HepG2 (cell line): ENCODE measurements at regions not wholly inside any gene's neighbourhood (a gene's known extent, or its start where the extent isn't known, plus 50 kb on each side); places are given as distances from the start of the nearest gene placed in this dataset.

Source experiments
- BRCA1 ChIP-seq: sonication (generic); formaldehyde crosslinking; IDR thresholded peaks from 2 replicates; pipeline ENCODE4 v1.4.0; 2020; ENCODE audit warnings: missing genetic modification reagents
- ELF4 ChIP-seq: sonication (generic); formaldehyde crosslinking; IDR thresholded peaks from 2 replicates; pipeline ENCODE4 v1.5.0; 2020; ENCODE audit warnings: missing genetic modification reagents, mild to moderate bottlenecking, moderate library complexity, borderline replicate concordance
- KLF12 ChIP-seq: sonication (generic); formaldehyde crosslinking; IDR thresholded peaks from 2 replicates; pipeline ENCODE4 v1.4.0; 2020; ENCODE audit warnings: missing genetic modification reagents, borderline replicate concordance
- POLR2A ChIP-seq, 2 experiments: IDR thresholded peaks; 2 replicates each; pipeline ENCODE4 v1.6.1; 2011; ENCODE audit warnings: low read depth in 2 of 2, low read length in 2 of 2, mild to moderate bottlenecking in 1 of 2, moderate library complexity in 1 of 2; ENCODE audit not compliant: insufficient read depth in 1 of 2
- ZBTB44 ChIP-seq: sonication (generic); formaldehyde crosslinking; IDR thresholded peaks from 2 replicates; pipeline ENCODE4 v1.4.0; 2020; ENCODE audit warnings: missing genetic modification reagents
- TF ChIP-seq, protein P1 (sequence below): sonication (generic); formaldehyde crosslinking; IDR thresholded peaks from 2 replicates; pipeline ENCODE4 v1.8.1; 2023; ENCODE audit warnings: missing genetic modification reagents, mild to moderate bottlenecking, borderline replicate concordance
- TF ChIP-seq, protein P2 (sequence below): sonication (generic); formaldehyde crosslinking; IDR thresholded peaks from 2 replicates; pipeline ENCODE4 v1.5.0; 2020; ENCODE audit warnings: mild to moderate bottlenecking, missing genetic modification reagents, moderate library complexity

- TF ChIP-seq, protein P1, sequence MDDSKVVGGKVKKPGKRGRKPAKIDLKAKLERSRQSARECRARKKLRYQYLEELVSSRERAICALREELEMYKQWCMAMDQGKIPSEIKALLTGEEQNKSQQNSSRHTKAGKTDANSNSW (CRISPR knock-in tag): no peak
- TF ChIP-seq, protein P2, sequence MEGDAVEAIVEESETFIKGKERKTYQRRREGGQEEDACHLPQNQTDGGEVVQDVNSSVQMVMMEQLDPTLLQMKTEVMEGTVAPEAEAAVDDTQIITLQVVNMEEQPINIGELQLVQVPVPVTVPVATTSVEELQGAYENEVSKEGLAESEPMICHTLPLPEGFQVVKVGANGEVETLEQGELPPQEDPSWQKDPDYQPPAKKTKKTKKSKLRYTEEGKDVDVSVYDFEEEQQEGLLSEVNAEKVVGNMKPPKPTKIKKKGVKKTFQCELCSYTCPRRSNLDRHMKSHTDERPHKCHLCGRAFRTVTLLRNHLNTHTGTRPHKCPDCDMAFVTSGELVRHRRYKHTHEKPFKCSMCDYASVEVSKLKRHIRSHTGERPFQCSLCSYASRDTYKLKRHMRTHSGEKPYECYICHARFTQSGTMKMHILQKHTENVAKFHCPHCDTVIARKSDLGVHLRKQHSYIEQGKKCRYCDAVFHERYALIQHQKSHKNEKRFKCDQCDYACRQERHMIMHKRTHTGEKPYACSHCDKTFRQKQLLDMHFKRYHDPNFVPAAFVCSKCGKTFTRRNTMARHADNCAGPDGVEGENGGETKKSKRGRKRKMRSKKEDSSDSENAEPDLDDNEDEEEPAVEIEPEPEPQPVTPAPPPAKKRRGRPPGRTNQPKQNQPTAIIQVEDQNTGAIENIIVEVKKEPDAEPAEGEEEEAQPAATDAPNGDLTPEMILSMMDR (CRISPR knock-in tag): no peak
- TF ChIP-seq BRCA1: no peak
- TF ChIP-seq KLF12 (CRISPR knock-in tag): no peak
- no peak for TF ChIP-seq ZBTB44 (CRISPR knock-in tag)
- TF ChIP-seq ELF4 (CRISPR knock-in tag): no peak
- no peak for TF ChIP-seq POLR2A (IDR thresholded peaks at IDR 0.05; ENCODE audit: insufficient read depth in 1 of 2, low read depth in 2 of 2, low read length in 2 of 2)
Measured at GRCh38 chr12:84624601-84625000, 288.0 kb downstream of the SLC6A15 start.
